Endothelial cell of umbilical vein (primary cell): ENCODE measurements at regions not wholly inside any gene's neighbourhood (a gene's known extent, or its start where the extent isn't known, plus 50 kb on each side); places are given as distances from the start of the nearest gene placed in this dataset.
A peak's percentile ranks its signal among the peaks of the same experiment; 100 is the strongest.

Experiments used
- BruUV-seq: library from RNA; stranded (reverse); fragments of 400-500 nt; replicated peaks from 2 replicates; lab custom pipeline; 2021; lab: Mats Ljungman, UMichigan
- CTCF ChIA-PET: fragments of 300-600, 350-600 bp; sonication (Branson Sonifier 250); formaldehyde crosslinking; loops from one replicate; lab custom pipeline; 2021; ENCODE audit warnings: antibody characterized with exemption, inconsistent platforms; lab: Charles Lee
- POLR2A ChIA-PET: fragments of 300-600, 350-600 bp; sonication (Branson Sonifier 250); formaldehyde crosslinking; loops from one replicate; lab custom pipeline; 2021; ENCODE audit warnings: antibody characterized with exemption, inconsistent platforms; lab: Charles Lee
- DNase-seq: peaks from one replicate; pipeline ENCODE4 v3.0.0-alpha.2; 2011; ENCODE audit warnings: low read depth, low spot score
- FAIRE-seq: peaks from 2 replicates; lab custom pipeline; 2011; peaks lifted over from hg19 to GRCh38; lab: Jason Lieb, UNC
- H2AFZ ChIP-seq: 2 replicates; pipeline ENCODE4 v1.6.0; 2012; ENCODE audit warnings: low read depth, low read length, control low read depth, inconsistent platforms
- H3K27ac ChIP-seq: 2 replicates; pipeline ENCODE4 v1.5.1; 2011; ENCODE audit warnings: low read depth, mild to moderate bottlenecking, control low read depth, low read length, moderate library complexity; ENCODE audit not compliant: insufficient read depth
- H3K27me3 ChIP-seq, 2 experiments: 2 replicates each; pipeline versions ENCODE4 v1.6.0 to v1.6.1; 2011; ENCODE audit warnings: low read length in 2 of 2, mixed read lengths in 1 of 2; ENCODE audit not compliant: control insufficient read depth in 2 of 2, insufficient read depth in 2 of 2
- H3K36me3 ChIP-seq, 2 experiments: 2 replicates in 1 of 2; 3 replicates in 1 of 2; pipeline ENCODE4 v1.5.1; 2011; ENCODE audit warnings: low read length in 2 of 2, mild to moderate bottlenecking in 1 of 2, moderate library complexity in 1 of 2; ENCODE audit not compliant: control insufficient read depth in 2 of 2, insufficient read depth in 2 of 2; ENCODE audit errors: extremely low read depth in 1 of 2
- H3K4me1 ChIP-seq: 3 replicates; pipeline ENCODE4 v1.5.1; 2011; ENCODE audit warnings: mild to moderate bottlenecking, low read length; ENCODE audit not compliant: control insufficient read depth, insufficient read depth; ENCODE audit errors: extremely low read depth
- H3K4me2 ChIP-seq: 2 replicates; pipeline ENCODE4 v1.6.1; 2011; ENCODE audit warnings: low read length, control low read depth, mixed read lengths; ENCODE audit not compliant: insufficient read depth
- H3K4me3 ChIP-seq, 3 experiments: fragments of 200-600 bp in 1 of 3; sonication (generic), shearing (Covaris generic) in 1 of 3; replicated peaks in 1 of 3; 2 replicates each; pipeline ENCODE4 v1.5.1; 2011 to 2016; ENCODE audit warnings: control low read depth in 3 of 3, low read length in 3 of 3, mild to moderate bottlenecking in 2 of 3, inconsistent platforms in 1 of 3, low read depth in 1 of 3, moderate library complexity in 1 of 3; ENCODE audit not compliant: insufficient read depth in 1 of 3
- H3K79me2 ChIP-seq: 2 replicates; pipeline ENCODE4 v1.6.0; 2012; ENCODE audit warnings: low read length, inconsistent platforms; ENCODE audit not compliant: control insufficient read depth, insufficient read depth
- H3K9ac ChIP-seq: replicated peaks from 2 replicates; pipeline ENCODE3; 2011; ENCODE audit warnings: low read length, control low read depth; ENCODE audit not compliant: insufficient read depth; ENCODE audit errors: extremely low read depth
- H3K9me1 ChIP-seq: replicated peaks from 3 replicates; pipeline ENCODE4 v1.6.0; 2011; ENCODE audit warnings: mild to moderate bottlenecking, low read length; ENCODE audit not compliant: control insufficient read depth, insufficient read depth; ENCODE audit errors: extremely low read depth
- H3K9me3 ChIP-seq: replicated peaks from 2 replicates; pipeline ENCODE4 v1.5.1; 2012; ENCODE audit warnings: low read length, inconsistent platforms; ENCODE audit not compliant: control insufficient read depth, insufficient read depth
- H4K20me1 ChIP-seq: replicated peaks from 2 replicates; pipeline ENCODE3; 2011; ENCODE audit warnings: mild to moderate bottlenecking, low read length; ENCODE audit not compliant: control insufficient read depth, insufficient read depth; ENCODE audit errors: extremely low read depth
- CTCF ChIP-seq, 2 donors: IDR thresholded peaks; 1 replicate in 1 of 2; 2 replicates in 1 of 2; pipeline ENCODE4 v1.5.1; 2011; ENCODE audit warnings: low read length in 2 of 2, mild to moderate bottlenecking in 2 of 2, moderate library complexity in 2 of 2, control low read depth in 1 of 2, inconsistent platforms in 1 of 2, low read depth in 1 of 2; ENCODE audit not compliant: insufficient read depth in 1 of 2; ENCODE audit errors: extremely low read depth in 1 of 2
- FOS ChIP-seq: IDR thresholded peaks from 2 replicates; pipeline ENCODE4 v1.6.1; 2011; ENCODE audit warnings: mild to moderate bottlenecking, low read length, moderate library complexity, borderline replicate concordance; ENCODE audit not compliant: insufficient read depth
- GATA2 ChIP-seq: IDR thresholded peaks from 2 replicates; pipeline ENCODE4 v1.7.0; 2011; ENCODE audit warnings: low read depth, mild to moderate bottlenecking, moderate library complexity, mixed read lengths, low read length; ENCODE audit not compliant: insufficient read length, insufficient read depth
- MAX ChIP-seq: IDR thresholded peaks from 2 replicates; pipeline ENCODE4 v1.6.1; 2011; ENCODE audit not compliant: insufficient read depth, insufficient read length
- POLR2A ChIP-seq: IDR thresholded peaks from 2 replicates; pipeline ENCODE4 v1.6.1; 2012; ENCODE audit warnings: low read depth, mild to moderate bottlenecking, control low read depth, low read length
- POLR2AphosphoS5 ChIP-seq: IDR thresholded peaks from 2 replicates; pipeline ENCODE4 v1.6.1; 2012; ENCODE audit warnings: low read depth, mild to moderate bottlenecking, control low read depth, low read length, moderate library complexity; ENCODE audit not compliant: insufficient read depth
- dilution Hi-C: fragments of 300-500 bp; cut with MboI; formaldehyde crosslinking; loops from one replicate; pipeline ENCODE4 v1.15.0; 2019; ENCODE audit warnings: low sequenced_read_pairs; ENCODE audit not compliant: extremely low pct_ligation_motif_present
- intact Hi-C: fragments of 100-400 bp; cut with micrococcal nuclease; formaldehyde crosslinking; loops from one replicate; pipeline ENCODE4 v1.10.0; 2022

- dilution Hi-C loops, result no loop called here
- Histone ChIP-seq H3K9ac (no peak overlapping the region), H3K27ac (no peak overlapping the region), H3K4me1 (peaks cover 2% of the 10 kb centered on the region), H3K36me3 (no peaks in the 10 kb centered on the region), H3K9me1 (no peaks in the 10 kb centered on the region), H2AFZ (no peak overlapping the region), H3K4me2 (no peak overlapping the region), H3K79me2 (no peaks in the 10 kb centered on the region), H3K4me3 (no peak overlapping the region), H3K9me3 (no peaks in the 10 kb centered on the region), H4K20me1 (no peaks in the 10 kb centered on the region), H3K27me3 (no peaks in the 10 kb centered on the region)
- DNase-seq (no peak), FAIRE-seq (peak; percentile 4)
- ChIA-PET CTCF (interaction anchor here (0.7 to 1.5 kb wide), 3 partner anchors 12 to 1422 kb away, joined by 3 to 6 read pairs (median 3); no protein-coding TSS in a partner anchor), POLR2A (no interaction called here)
- no TSS peak for BruUV-seq
- TF ChIP-seq FOS (no peak), CTCF (IDR thresholded peaks at IDR 0.05; ENCODE audit: extremely low read depth in 1 of 2, insufficient read depth in 1 of 2, low read depth in 1 of 2, low read length in 2 of 2) (no peak), POLR2A (no peak), MAX (no peak), POLR2AphosphoS5 (no peak), GATA2 (no peak)
- intact Hi-C loops, result no loop called here
These were observed 588.7 kb downstream of the CPS1 start for GRCh38 chr2:211144974-211145665.
